ENCODE measurements at regions not wholly inside any gene's neighbourhood (a gene's known extent, or its start where the extent isn't known, plus 50 kb on each side); places are given as distances from the start of the nearest gene placed in this dataset.

DNA sequence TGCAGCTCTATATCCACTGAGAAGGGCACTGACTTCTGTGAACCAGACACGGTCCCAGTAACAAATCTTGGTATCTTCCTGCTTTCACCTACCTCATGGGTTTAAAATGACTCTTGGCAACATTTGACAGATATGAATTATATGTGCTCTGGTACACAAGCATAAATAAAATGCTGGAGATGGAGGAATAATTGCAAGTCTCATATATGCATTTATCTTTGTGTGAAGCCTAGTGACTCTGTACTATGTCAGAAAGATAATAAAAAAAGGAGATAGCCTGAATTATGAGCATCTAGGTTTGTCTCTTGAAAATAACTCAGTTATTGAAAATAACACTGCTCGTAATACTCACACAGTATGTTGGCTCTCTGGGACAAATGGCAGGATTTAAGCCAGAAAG is 167.1 kb upstream of the CRBN start:
- TF ChIP-seq, protein P1, sequence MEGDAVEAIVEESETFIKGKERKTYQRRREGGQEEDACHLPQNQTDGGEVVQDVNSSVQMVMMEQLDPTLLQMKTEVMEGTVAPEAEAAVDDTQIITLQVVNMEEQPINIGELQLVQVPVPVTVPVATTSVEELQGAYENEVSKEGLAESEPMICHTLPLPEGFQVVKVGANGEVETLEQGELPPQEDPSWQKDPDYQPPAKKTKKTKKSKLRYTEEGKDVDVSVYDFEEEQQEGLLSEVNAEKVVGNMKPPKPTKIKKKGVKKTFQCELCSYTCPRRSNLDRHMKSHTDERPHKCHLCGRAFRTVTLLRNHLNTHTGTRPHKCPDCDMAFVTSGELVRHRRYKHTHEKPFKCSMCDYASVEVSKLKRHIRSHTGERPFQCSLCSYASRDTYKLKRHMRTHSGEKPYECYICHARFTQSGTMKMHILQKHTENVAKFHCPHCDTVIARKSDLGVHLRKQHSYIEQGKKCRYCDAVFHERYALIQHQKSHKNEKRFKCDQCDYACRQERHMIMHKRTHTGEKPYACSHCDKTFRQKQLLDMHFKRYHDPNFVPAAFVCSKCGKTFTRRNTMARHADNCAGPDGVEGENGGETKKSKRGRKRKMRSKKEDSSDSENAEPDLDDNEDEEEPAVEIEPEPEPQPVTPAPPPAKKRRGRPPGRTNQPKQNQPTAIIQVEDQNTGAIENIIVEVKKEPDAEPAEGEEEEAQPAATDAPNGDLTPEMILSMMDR (IDR thresholded peaks at IDR 0.05), result no peak
- TF ChIP-seq EZH2 (IDR thresholded peaks at IDR 0.05; ENCODE audit: borderline replicate concordance, insufficient read depth, low read depth, low read length, poor library complexity, severe bottlenecking), result no peak

Data from B cell (primary cell).